MCF 10A (cell line): ENCODE measurements at regions not wholly inside any gene's neighbourhood (a gene's known extent, or its start where the extent isn't known, plus 50 kb on each side); places are given as distances from the start of the nearest gene placed in this dataset.
"Not testable (repeated sequence)": the region's sequence is repeated elsewhere in the genome, so short reads cannot be mapped to it uniquely, and the experiment has no call there.

ENCODE experiments used
- BruUV-seq: library from RNA; stranded (reverse); fragments of 400-500 nt; replicated peaks from 2 replicates; lab custom pipeline; 2021; lab: Mats Ljungman, UMichigan
- CTCF ChIA-PET: fragments of 300-600 bp; sonication (Branson Sonifier 250); formaldehyde crosslinking; extraction: SDS; loops from one replicate; lab custom pipeline; 2021; ENCODE audit warnings: antibody characterized with exemption, inconsistent platforms; lab: Yijun Ruan, JAX
- POLR2A ChIA-PET: fragments of 300-600, 350-650 bp; sonication (Branson Sonifier 250); formaldehyde crosslinking; extraction: SDS; loops from one replicate; lab custom pipeline; 2020; ENCODE audit warnings: antibody characterized with exemption, inconsistent platforms; lab: Yijun Ruan, JAX
- DNase-seq: peaks from one replicate; pipeline ENCODE4 v3.0.0-alpha.2; 2018; ENCODE audit not compliant: unreplicated experiment
- H3K27ac Mint-ChIP-seq: one replicate; pipeline ENCODE4 v1.8.0; 2022; ENCODE audit warnings: mild to moderate bottlenecking, low read depth, mixed read lengths; ENCODE audit not compliant: unreplicated experiment
- H3K27me3 Mint-ChIP-seq: one replicate; pipeline ENCODE4 v1.8.0; 2022; ENCODE audit warnings: mixed read lengths; ENCODE audit not compliant: insufficient read depth, unreplicated experiment
- H3K36me3 Mint-ChIP-seq: one replicate; pipeline ENCODE4 v1.8.0; 2022; ENCODE audit warnings: mild to moderate bottlenecking, moderate library complexity, mixed read lengths; ENCODE audit not compliant: insufficient read depth, unreplicated experiment
- H3K4me1 Mint-ChIP-seq: one replicate; pipeline ENCODE4 v1.8.0; 2022; ENCODE audit warnings: mixed read lengths; ENCODE audit not compliant: insufficient read depth, unreplicated experiment
- H3K4me3 Mint-ChIP-seq: one replicate; pipeline ENCODE4 v1.8.0; 2022; ENCODE audit warnings: mild to moderate bottlenecking, moderate library complexity, mixed read lengths; ENCODE audit not compliant: unreplicated experiment
- H3K9me3 Mint-ChIP-seq: one replicate; pipeline ENCODE4 v1.8.0; 2022; ENCODE audit warnings: mixed read lengths; ENCODE audit not compliant: unreplicated experiment
- intact Hi-C: fragments of 100-400 bp; cut with micrococcal nuclease; formaldehyde crosslinking; loops from 2 replicates; pipeline ENCODE4 v1.14.1; 2022
- TF ChIP-seq, protein P1 (sequence below): fragments of 200-600 bp; IDR thresholded peaks from one replicate; pipeline ENCODE4 v1.8.0; 2022; ENCODE audit warnings: antibody characterized with exemption, mild to moderate bottlenecking; ENCODE audit not compliant: unreplicated experiment

DNA sequence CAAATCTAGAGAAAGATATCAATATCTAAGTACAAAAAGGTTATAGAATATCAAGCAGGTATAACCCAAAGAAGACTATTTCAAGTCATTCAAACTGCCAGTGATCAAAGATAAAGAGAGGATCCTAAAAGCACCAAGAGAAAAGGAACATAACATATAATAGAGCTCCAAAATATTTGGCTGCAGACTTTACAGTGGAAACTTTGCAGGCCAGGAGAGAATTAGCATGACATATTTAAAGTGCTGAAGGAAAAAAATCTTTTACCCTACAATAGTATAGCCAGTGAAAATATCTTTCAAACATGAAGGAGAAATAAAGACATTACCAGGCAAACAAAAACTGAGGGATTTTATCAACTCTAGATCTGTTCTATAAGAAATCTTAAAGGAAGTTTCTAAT, 254.3 kb upstream of the ARHGEF26 start:
- intact Hi-C loops, result no loop called here
- Mint-ChIP-seq H3K9me3 (no peaks in the 10 kb centered on the region), H3K4me3 (no peak overlapping the region), H3K4me1 (no peaks in the 10 kb centered on the region), H3K27me3 (no peaks in the 10 kb centered on the region), H3K27ac (no peak overlapping the region), H3K36me3 (no peaks in the 10 kb centered on the region)
- BruUV-seq, result no TSS peak
- TF ChIP-seq, protein P1, sequence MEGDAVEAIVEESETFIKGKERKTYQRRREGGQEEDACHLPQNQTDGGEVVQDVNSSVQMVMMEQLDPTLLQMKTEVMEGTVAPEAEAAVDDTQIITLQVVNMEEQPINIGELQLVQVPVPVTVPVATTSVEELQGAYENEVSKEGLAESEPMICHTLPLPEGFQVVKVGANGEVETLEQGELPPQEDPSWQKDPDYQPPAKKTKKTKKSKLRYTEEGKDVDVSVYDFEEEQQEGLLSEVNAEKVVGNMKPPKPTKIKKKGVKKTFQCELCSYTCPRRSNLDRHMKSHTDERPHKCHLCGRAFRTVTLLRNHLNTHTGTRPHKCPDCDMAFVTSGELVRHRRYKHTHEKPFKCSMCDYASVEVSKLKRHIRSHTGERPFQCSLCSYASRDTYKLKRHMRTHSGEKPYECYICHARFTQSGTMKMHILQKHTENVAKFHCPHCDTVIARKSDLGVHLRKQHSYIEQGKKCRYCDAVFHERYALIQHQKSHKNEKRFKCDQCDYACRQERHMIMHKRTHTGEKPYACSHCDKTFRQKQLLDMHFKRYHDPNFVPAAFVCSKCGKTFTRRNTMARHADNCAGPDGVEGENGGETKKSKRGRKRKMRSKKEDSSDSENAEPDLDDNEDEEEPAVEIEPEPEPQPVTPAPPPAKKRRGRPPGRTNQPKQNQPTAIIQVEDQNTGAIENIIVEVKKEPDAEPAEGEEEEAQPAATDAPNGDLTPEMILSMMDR, result no peak
- POLR2A ChIA-PET, result no interaction called here
- DNase-seq, result no peak
- CTCF ChIA-PET, result no interaction called here

DNA sequence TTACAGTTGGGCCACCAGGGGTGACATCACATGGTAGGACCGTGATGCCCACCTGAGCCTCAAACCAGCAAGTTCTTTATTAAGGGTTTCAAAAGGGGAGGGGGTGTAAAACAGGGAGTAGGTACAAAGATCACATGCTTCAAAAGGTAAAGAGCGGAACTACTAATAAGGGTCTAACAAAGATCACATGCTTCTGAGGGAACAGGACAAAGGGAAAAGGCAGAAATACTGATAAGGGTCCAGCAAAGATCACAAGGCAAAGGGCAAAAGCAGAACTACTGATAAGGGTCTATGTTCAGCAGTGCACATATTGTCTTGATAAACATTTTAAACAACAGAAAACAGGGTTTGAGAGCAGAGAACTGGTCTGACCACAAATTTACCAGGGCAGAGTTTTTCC, 246.8 kb upstream of the ARHGEF26 start:
- H3K27me3 Mint-ChIP-seq, H3K4me3 Mint-ChIP-seq, H3K36me3 Mint-ChIP-seq, H3K27ac Mint-ChIP-seq, intact Hi-C loops, CTCF ChIA-PET, H3K4me1 Mint-ChIP-seq, BruUV-seq, DNase-seq, POLR2A ChIA-PET: not testable (repeated sequence)
- H3K9me3 Mint-ChIP-seq, result peaks cover 14% of the 10 kb centered on the region

DNA sequence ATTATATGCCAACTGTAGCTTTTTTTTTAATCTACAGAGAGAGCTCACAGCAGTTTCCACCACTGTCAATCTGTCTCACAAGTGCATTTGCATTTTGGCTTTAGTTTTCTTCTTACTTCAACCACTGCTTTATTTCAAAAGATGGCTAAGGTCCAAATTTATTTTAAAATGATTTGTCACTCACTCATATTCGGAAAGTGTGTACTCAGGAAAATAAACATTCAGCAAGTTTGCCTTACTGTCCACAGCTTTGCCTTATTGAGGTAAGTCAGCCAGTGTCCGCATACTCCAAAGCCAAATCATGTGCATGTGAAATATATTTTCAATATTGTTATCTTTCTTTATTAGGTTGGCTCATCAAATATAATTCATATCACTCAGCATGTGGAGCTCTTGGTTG, 240.7 kb upstream of the ARHGEF26 start:
- Mint-ChIP-seq H3K4me3 (no peak overlapping the region), H3K36me3 (no peaks in the 10 kb centered on the region), H3K27me3 (no peaks in the 10 kb centered on the region), H3K4me1 (peaks cover 9% of the 10 kb centered on the region), H3K27ac (peak overlapping the region; percentile 77), H3K9me3 (no peaks in the 10 kb centered on the region)
- TF ChIP-seq, protein P1, result no peak
- no TSS peak for BruUV-seq
- CTCF ChIA-PET, result interaction anchor here (0.6 kb wide), 1 partner anchor 375 kb away, joined by 4 read pairs; no protein-coding TSS in a partner anchor
- intact Hi-C loops, result no loop called here
- POLR2A ChIA-PET, result no interaction called here
- peak; percentile 4 for DNase-seq

DNA sequence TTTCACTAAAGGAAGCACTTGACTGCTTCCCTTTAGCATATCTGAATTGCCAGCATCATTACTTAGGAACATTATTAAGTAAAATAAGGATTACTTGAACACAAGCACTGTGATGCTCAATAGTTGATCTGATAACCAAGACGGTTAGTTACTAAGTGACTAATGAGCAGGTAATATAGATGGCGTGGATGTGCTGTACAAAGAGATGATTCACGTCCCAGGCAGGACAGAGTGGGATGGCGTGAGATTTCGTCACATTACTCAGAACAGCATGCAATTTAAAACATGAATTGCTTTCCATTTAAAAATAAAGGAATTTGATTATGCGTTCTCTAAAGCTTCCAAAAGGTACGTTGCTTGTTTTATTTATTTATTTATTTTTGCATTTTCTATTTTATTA, 240.0 kb upstream of the ARHGEF26 start:
- Mint-ChIP-seq H3K4me3 (no peak overlapping the region), H3K36me3 (no peaks in the 10 kb centered on the region), H3K27ac (peak overlapping the region; percentile 77), H3K27me3 (no peaks in the 10 kb centered on the region), H3K9me3 (no peaks in the 10 kb centered on the region), H3K4me1 (peaks cover 13% of the 10 kb centered on the region)
- ChIA-PET POLR2A (interaction anchor here (0.8 kb wide), 1 partner anchor 19 kb away, joined by 3 read pairs; no protein-coding TSS in a partner anchor), CTCF (interaction anchor here (0.6 kb wide), 1 partner anchor 375 kb away, joined by 4 read pairs; no protein-coding TSS in a partner anchor)
- BruUV-seq, result no TSS peak
- intact Hi-C loops, result no loop called here
- peak; percentile 69 for DNase-seq
- TF ChIP-seq, protein P1, result no peak
